ENCODE measurements at regions not wholly inside any gene's neighbourhood (a gene's known extent, or its start where the extent isn't known, plus 50 kb on each side); places are given as distances from the start of the nearest gene placed in this dataset.
"Not testable (repeated sequence)": the region's sequence is repeated elsewhere in the genome, so short reads cannot be mapped to it uniquely, and the experiment has no call there.

GRCh38 chr12:126219139-126219538 lies 1153.9 kb downstream of the AACS start:
- DNase-seq, result no peak

- no peak for DNase-seq
Observed at GRCh38 chr12:126219654-126220279, 1154.5 kb downstream of the AACS start.

GRCh38 chr12:126224032-126224431 lies 1158.8 kb downstream of the AACS start:
- no peak for DNase-seq

GRCh38 chr12:126228936-126229335 lies 1163.7 kb downstream of the AACS start:
- no peak for DNase-seq

GRCh38 chr12:126232711-126233110 lies 1167.5 kb downstream of the AACS start:
- DNase-seq, result no peak

GRCh38 chr12:126233625-126234024 lies 1168.4 kb downstream of the AACS start:
- DNase-seq, result no peak

- DNase-seq, result no peak
Observed at GRCh38 chr12:126243814-126244440, 1178.7 kb downstream of the AACS start.

- no peak for DNase-seq
Observed at GRCh38 chr12:126247936-126248335, 1182.7 kb downstream of the AACS start.

- DNase-seq, result no peak
Observed at GRCh38 chr12:126248871-126249403, 1183.7 kb downstream of the AACS start.

GRCh38 chr12:126258190-126258589 lies 1193.0 kb downstream of the AACS start:
- no peak for DNase-seq

GRCh38 chr12:126262829-126263228 lies 1197.6 kb downstream of the AACS start:
- no peak for DNase-seq

GRCh38 chr12:126268222-126268621 lies 1203.0 kb downstream of the AACS start:
- DNase-seq, result no peak

GRCh38 chr12:126271159-126271558 lies 1205.9 kb downstream of the AACS start:
- DNase-seq, result no peak

- DNase-seq, result no peak
Observed at GRCh38 chr12:126282691-126283090, 1217.5 kb downstream of the AACS start.

GRCh38 chr12:126286203-126286602 lies 1221.0 kb downstream of the AACS start:
- DNase-seq, result no peak

- DNase-seq, result no peak
Observed at GRCh38 chr12:126290456-126290855, 1225.2 kb downstream of the AACS start.

GRCh38 chr12:126291987-126292386 lies 1226.8 kb downstream of the AACS start:
- DNase-seq, result not testable (repeated sequence)

GRCh38 chr12:126295652-126296051 lies 1230.4 kb downstream of the AACS start:
- no peak for DNase-seq

- no peak for DNase-seq
Observed at GRCh38 chr12:126309278-126309677, 1244.0 kb downstream of the AACS start.

GRCh38 chr12:126312457-126312856 lies 1247.2 kb downstream of the AACS start:
- DNase-seq, result no peak

GRCh38 chr12:126316411-126316810 lies 1251.2 kb downstream of the AACS start:
- DNase-seq, result no peak

- DNase-seq, result no peak
Observed at GRCh38 chr12:126337556-126338441, 1272.6 kb downstream of the AACS start.

- DNase-seq, result no peak
Observed at GRCh38 chr12:126342866-126343265, 1277.6 kb downstream of the AACS start.

- DNase-seq, result no peak
Observed at GRCh38 chr12:126343321-126343720, 1278.1 kb downstream of the AACS start.

Data from NCI-H2107 (cell line).